Mesothelial cell of epicardium (in vitro differentiated cells): ENCODE measurements at regions not wholly inside any gene's neighbourhood (a gene's known extent, or its start where the extent isn't known, plus 50 kb on each side); places are given as distances from the start of the nearest gene placed in this dataset.

Source experiments
- DNase-seq, 2 experiments: peaks; one replicate each; pipeline ENCODE4 v3.0.0; 2021; ENCODE audit warnings: low spot score in 2 of 2; ENCODE audit not compliant: unreplicated experiment in 2 of 2
- H3K27ac Mint-ChIP-seq: 2 replicates; pipeline ENCODE4 v1.8.0; 2021; ENCODE audit warnings: mixed read lengths
- H3K27me3 Mint-ChIP-seq: 2 replicates; pipeline ENCODE4 v1.8.0; 2021; ENCODE audit warnings: low read depth, mixed read lengths
- H3K36me3 Mint-ChIP-seq: 2 replicates; pipeline ENCODE4 v1.8.0; 2021; ENCODE audit warnings: mixed read lengths
- H3K4me1 Mint-ChIP-seq: 2 replicates; pipeline ENCODE4 v1.8.0; 2021; ENCODE audit warnings: mixed read lengths
- H3K4me3 Mint-ChIP-seq: 2 replicates; pipeline ENCODE4 v1.8.0; 2021; ENCODE audit warnings: mild to moderate bottlenecking, moderate library complexity, mixed read lengths
- H3K9me3 Mint-ChIP-seq: 2 replicates; pipeline ENCODE4 v1.8.0; 2021; ENCODE audit warnings: mixed read lengths
- TF ChIP-seq, protein P1 (sequence below): fragments of 200-600 bp; sonication (generic); IDR thresholded peaks from one replicate; pipeline ENCODE4 v1.5.0; 2021; ENCODE audit warnings: antibody characterized with exemption; ENCODE audit not compliant: unreplicated experiment

DNA sequence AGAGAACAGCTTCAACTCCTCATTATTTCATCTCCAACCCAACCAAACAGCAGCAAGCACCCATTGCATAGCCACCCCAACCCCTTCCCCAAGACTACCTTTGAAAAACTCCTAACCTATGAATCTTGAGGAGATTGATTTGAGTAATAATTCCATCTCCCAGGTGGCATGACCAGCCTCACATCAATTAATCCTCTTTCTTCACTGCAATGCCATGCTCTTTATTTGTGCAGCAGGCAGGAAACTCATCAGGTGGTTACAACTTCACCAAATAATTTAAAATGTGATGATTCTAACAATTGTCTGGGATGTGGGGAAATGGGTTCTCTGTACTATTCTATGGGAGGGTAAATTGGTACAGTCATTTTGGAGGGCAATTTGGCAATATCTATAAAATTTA lies 68.1 kb upstream of the POMGNT2 start:
- Mint-ChIP-seq H3K36me3 (no peaks in the 10 kb centered on the region), H3K27ac (no peak overlapping the region), H3K27me3 (peaks cover 9% of the 10 kb centered on the region), H3K4me1 (no peaks in the 10 kb centered on the region), H3K4me3 (no peak overlapping the region), H3K9me3 (peaks cover 19% of the 10 kb centered on the region)
- TF ChIP-seq, protein P1, sequence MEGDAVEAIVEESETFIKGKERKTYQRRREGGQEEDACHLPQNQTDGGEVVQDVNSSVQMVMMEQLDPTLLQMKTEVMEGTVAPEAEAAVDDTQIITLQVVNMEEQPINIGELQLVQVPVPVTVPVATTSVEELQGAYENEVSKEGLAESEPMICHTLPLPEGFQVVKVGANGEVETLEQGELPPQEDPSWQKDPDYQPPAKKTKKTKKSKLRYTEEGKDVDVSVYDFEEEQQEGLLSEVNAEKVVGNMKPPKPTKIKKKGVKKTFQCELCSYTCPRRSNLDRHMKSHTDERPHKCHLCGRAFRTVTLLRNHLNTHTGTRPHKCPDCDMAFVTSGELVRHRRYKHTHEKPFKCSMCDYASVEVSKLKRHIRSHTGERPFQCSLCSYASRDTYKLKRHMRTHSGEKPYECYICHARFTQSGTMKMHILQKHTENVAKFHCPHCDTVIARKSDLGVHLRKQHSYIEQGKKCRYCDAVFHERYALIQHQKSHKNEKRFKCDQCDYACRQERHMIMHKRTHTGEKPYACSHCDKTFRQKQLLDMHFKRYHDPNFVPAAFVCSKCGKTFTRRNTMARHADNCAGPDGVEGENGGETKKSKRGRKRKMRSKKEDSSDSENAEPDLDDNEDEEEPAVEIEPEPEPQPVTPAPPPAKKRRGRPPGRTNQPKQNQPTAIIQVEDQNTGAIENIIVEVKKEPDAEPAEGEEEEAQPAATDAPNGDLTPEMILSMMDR = no peak
- no peak for DNase-seq

DNA sequence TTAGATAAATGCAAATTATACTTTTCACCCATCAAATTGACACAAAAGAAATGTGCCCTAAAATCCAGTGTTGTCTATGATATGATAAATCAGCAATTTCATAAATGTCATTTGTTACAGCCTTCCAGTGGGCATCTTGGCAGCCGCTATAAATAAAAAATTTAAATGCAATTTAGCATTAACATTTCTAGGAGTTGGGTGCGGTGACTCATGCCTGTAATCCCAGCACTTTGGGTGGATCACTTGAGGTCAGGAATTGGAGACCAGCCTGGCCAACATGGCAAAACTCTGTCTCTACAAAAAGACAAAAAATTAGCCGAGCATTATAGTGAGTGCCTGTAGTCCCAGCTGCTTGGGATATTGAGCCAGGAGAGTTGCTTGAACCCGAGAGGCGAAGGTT lies 65.9 kb upstream of the POMGNT2 start:
- no peak overlapping the region for H3K27ac Mint-ChIP-seq
- no peaks in the 10 kb centered on the region for H3K36me3 Mint-ChIP-seq
- DNase-seq = no peak
- peaks cover 27% of the 10 kb centered on the region for H3K9me3 Mint-ChIP-seq
- H3K4me3 Mint-ChIP-seq = no peak overlapping the region
- no peaks in the 10 kb centered on the region for H3K4me1 Mint-ChIP-seq
- TF ChIP-seq, protein P1 = no peak
- H3K27me3 Mint-ChIP-seq = peaks cover 9% of the 10 kb centered on the region

DNA sequence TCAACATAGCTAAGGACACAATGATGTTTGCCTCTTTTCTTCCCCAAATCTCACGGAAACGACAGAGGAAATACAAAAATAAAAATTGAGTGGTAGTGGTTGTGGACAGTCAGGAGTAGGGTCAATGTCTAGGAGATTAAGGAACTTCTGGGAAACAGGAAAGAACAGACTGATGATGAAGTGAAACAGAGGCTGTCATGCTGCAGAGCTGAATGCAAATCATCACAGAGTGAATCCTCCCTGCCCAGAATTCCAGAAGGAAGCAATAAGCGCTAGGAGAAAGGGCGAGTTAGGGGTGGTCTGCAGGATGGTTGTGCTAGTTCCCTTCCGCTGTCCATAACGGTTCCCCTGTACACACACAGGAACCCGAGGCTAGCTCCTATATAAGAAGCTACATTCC lies 64.7 kb upstream of the POMGNT2 start:
- Mint-ChIP-seq H3K36me3 (peaks cover 4% of the 10 kb centered on the region), H3K9me3 (peaks cover 39% of the 10 kb centered on the region), H3K4me1 (no peaks in the 10 kb centered on the region), H3K27ac (no peak overlapping the region), H3K27me3 (peaks cover 5% of the 10 kb centered on the region), H3K4me3 (no peak overlapping the region)
- DNase-seq = no peak
- TF ChIP-seq, protein P1 = no peak

DNA sequence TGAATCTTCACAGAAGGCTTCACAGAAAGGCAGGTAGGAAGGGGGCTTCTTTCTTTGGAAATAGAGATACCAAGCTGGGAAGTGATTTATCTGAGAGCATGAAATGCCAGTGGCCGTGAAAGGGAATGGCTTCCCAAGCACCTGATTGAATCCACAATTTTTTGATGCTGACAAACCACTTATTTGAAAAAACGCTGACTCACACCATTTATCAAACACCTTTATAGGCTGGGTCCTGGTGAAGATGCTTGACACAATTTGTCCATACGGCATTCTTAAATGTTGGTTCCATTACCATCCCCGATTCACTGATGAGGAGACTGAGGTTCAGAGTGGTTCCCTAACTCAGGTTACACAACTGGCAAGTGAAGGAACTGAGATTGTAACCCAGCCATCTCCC lies 64.1 kb upstream of the POMGNT2 start:
- H3K4me1 Mint-ChIP-seq = no peaks in the 10 kb centered on the region
- no peak overlapping the region for H3K4me3 Mint-ChIP-seq
- DNase-seq = no peak
- peaks cover 4% of the 10 kb centered on the region for H3K36me3 Mint-ChIP-seq
- H3K27me3 Mint-ChIP-seq = peaks cover 5% of the 10 kb centered on the region
- H3K9me3 Mint-ChIP-seq = peaks cover 40% of the 10 kb centered on the region
- H3K27ac Mint-ChIP-seq = no peak overlapping the region
- TF ChIP-seq, protein P1 = no peak

DNA sequence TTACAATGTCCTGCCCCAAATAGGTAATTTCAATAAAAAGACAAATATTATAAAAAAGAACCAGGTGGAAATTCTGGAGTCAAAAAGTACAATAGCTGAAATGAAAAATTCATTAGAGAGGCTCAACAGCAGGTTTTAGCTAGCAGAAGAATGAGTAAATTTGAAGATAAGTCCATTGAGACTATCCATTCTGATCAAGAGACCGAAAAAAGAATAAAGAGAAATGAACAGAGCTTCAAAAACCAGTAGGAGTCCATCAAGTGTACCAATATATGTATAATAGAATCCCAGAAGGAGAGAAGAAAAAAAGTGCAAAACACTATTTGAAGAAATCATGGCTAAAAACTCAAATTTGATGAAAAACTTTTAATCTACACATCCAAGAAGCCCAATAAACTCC lies 60.5 kb upstream of the POMGNT2 start:
- Mint-ChIP-seq H3K4me3 (no peak overlapping the region), H3K36me3 (peaks cover 4% of the 10 kb centered on the region), H3K27me3 (peaks cover 7% of the 10 kb centered on the region), H3K4me1 (peaks cover 1% of the 10 kb centered on the region), H3K9me3 (peaks cover 21% of the 10 kb centered on the region), H3K27ac (no peak overlapping the region)
- TF ChIP-seq, protein P1 = no peak
- no peak for DNase-seq

DNA sequence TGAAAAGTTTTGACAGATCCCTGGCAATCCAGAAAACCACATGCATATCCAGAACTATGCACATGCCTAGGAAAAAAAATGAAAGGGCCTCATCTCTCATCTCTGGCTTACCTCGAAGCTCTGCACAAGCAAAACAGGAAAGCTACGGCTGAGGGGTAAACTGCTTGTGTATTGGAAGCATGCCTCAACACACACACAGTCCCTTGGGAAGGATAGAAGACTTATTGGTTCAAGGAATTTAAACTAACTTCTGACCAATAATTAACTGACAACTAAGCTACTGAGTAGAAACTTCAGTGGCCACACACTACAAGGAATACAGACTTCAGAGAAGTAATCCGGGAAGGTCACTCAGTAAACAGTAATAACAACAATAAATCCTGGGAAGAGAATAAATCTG lies 59.9 kb upstream of the POMGNT2 start:
- Mint-ChIP-seq H3K4me1 (peaks cover 1% of the 10 kb centered on the region), H3K9me3 (peaks cover 21% of the 10 kb centered on the region), H3K4me3 (no peak overlapping the region), H3K36me3 (peaks cover 4% of the 10 kb centered on the region), H3K27me3 (peaks cover 5% of the 10 kb centered on the region), H3K27ac (no peak overlapping the region)
- DNase-seq = no peak
- TF ChIP-seq, protein P1 = no peak
